B cell (primary cell): ENCODE measurements at regions not wholly inside any gene's neighbourhood (a gene's known extent, or its start where the extent isn't known, plus 50 kb on each side); places are given as distances from the start of the nearest gene placed in this dataset.
A peak's percentile ranks its signal among the peaks of the same experiment; 100 is the strongest.
"Not testable (repeated sequence)": the region's sequence is repeated elsewhere in the genome, so short reads cannot be mapped to it uniquely, and the experiment has no call there.

Experiments used
- ATAC-seq: fragments of 200-7000 bp; cut with Tn5 transposase; one replicate; pipeline ENCODE4 v1.10.0; 2021; ENCODE audit warnings: low read depth, mild to moderate bottlenecking, moderate number of reproducible peaks, moderate library complexity
- CTCF ChIA-PET: fragments of 350-600 bp; sonication (Branson Sonifier 250); formaldehyde crosslinking; loops from one replicate; lab custom pipeline; 2021; ENCODE audit warnings: antibody characterized with exemption, inconsistent platforms; lab: Charles Lee
- POLR2A ChIA-PET: fragments of 350-600 bp; sonication (Branson Sonifier 250); formaldehyde crosslinking; loops from one replicate; lab custom pipeline; 2021; ENCODE audit warnings: antibody characterized with exemption; lab: Charles Lee
- DNase-seq: peaks from one replicate; pipeline ENCODE4 v3.0.0; 2013
- H2AFZ ChIP-seq: 2 replicates; pipeline ENCODE4 v1.6.1; 2012; ENCODE audit warnings: mild to moderate bottlenecking, low read depth, low read length; ENCODE audit not compliant: insufficient read depth, poor library complexity, severe bottlenecking
- H3K27ac ChIP-seq, 2 donors: 1 replicate in 1 of 2; 2 replicates in 1 of 2; pipeline ENCODE4 v1.5.1; 2012 to 2013; ENCODE audit warnings: low read length in 2 of 2, mild to moderate bottlenecking in 2 of 2, moderate library complexity in 1 of 2
- H3K27me3 ChIP-seq, 4 experiments: fragments of 200-600 bp in 1 of 4; sonication (generic) in 1 of 4; replicated peaks in 1 of 4; 1 replicate in 2 of 4; 2 replicates in 2 of 4; pipeline versions ENCODE4 v1.6.1 to v1.7.0; 2013 to 2016; ENCODE audit warnings: low read length in 3 of 4, mild to moderate bottlenecking in 2 of 4, mixed read lengths in 1 of 4, moderate library complexity in 1 of 4; ENCODE audit not compliant: insufficient read depth in 4 of 4, control insufficient read depth in 3 of 4; ENCODE audit errors: control extremely low read depth in 1 of 4
- H3K36me3 ChIP-seq, 2 experiments: replicated peaks in 1 of 2; 1 replicate in 1 of 2; 2 replicates in 1 of 2; pipeline versions ENCODE4 v1.6.1 to v1.7.1; 2013; ENCODE audit warnings: low read length in 1 of 2; ENCODE audit not compliant: insufficient read depth in 2 of 2, control insufficient read depth in 1 of 2; ENCODE audit errors: control extremely low read depth in 1 of 2, extremely low read depth in 1 of 2
- H3K4me1 ChIP-seq, 2 donors: fragments of 200-600 bp in 1 of 2; sonication (generic) in 1 of 2; 1 replicate in 1 of 2; 2 replicates in 1 of 2; pipeline versions ENCODE4 v1.5.1 to v1.6.1; 2013 to 2017; ENCODE audit warnings: low read length in 2 of 2; ENCODE audit not compliant: control insufficient read depth in 2 of 2, insufficient read depth in 2 of 2
- H3K4me2 ChIP-seq: replicated peaks from 2 replicates; pipeline ENCODE3; 2012; ENCODE audit warnings: mild to moderate bottlenecking, low read depth, low read length; ENCODE audit not compliant: poor library complexity, severe bottlenecking
- H3K4me3 ChIP-seq, 5 experiments: fragments of 200-600 bp in 1 of 5; sonication (generic) in 1 of 5; 1 replicate in 3 of 5; 2 replicates in 2 of 5; pipeline versions ENCODE4 v1.5.1 to v1.7.0; 2011 to 2016; ENCODE audit warnings: low read length in 4 of 5, mild to moderate bottlenecking in 4 of 5, low read depth in 2 of 5, control low read depth in 1 of 5, moderate library complexity in 1 of 5; ENCODE audit not compliant: insufficient read depth in 1 of 5; ENCODE audit errors: control extremely low read depth in 1 of 5, extremely low read depth in 1 of 5
- H3K79me2 ChIP-seq: fragments of 200-600 bp; sonication (generic); one replicate; pipeline ENCODE4 v1.6.0; 2016; ENCODE audit warnings: low read length; ENCODE audit not compliant: control insufficient read depth, insufficient read depth
- H3K9ac ChIP-seq: fragments of 200-600 bp; sonication (generic); 2 replicates; pipeline ENCODE4 v1.6.1; 2017; ENCODE audit warnings: mild to moderate bottlenecking, low read length, moderate library complexity
- H3K9me3 ChIP-seq, 3 donors: one replicate each; pipeline versions ENCODE4 v1.6.1 to v1.7.1; 2013; ENCODE audit warnings: low read length in 2 of 3; ENCODE audit not compliant: control insufficient read depth in 2 of 3, insufficient read depth in 1 of 3; ENCODE audit errors: control extremely low read depth in 1 of 3
- H4K20me1 ChIP-seq: 2 replicates; pipeline ENCODE4 v1.6.0; 2012; ENCODE audit warnings: mild to moderate bottlenecking, low read length; ENCODE audit not compliant: insufficient read depth, control insufficient read depth, poor library complexity, severe bottlenecking
- H3K27ac Mint-ChIP-seq: one replicate; pipeline ENCODE4 v1.8.0; 2021; ENCODE audit warnings: mixed read lengths
- H3K27me3 Mint-ChIP-seq: one replicate; pipeline ENCODE4 v1.8.0; 2021; ENCODE audit warnings: mixed read lengths
- H3K4me1 Mint-ChIP-seq: one replicate; pipeline ENCODE4 v1.8.0; 2021; ENCODE audit warnings: mixed read lengths
- H3K4me3 Mint-ChIP-seq: one replicate; pipeline ENCODE4 v1.8.0; 2021; ENCODE audit warnings: mixed read lengths
- H3K9me3 Mint-ChIP-seq: one replicate; pipeline ENCODE4 v1.8.0; 2022; ENCODE audit warnings: mixed read lengths; ENCODE audit not compliant: insufficient read depth
- EZH2 ChIP-seq: IDR thresholded peaks from 2 replicates; pipeline ENCODE4 v1.6.1; 2012; ENCODE audit warnings: borderline replicate concordance, low read depth, mild to moderate bottlenecking, moderate library complexity, low read length; ENCODE audit not compliant: insufficient read depth, poor library complexity, severe bottlenecking
- WGBS: methylation state at CpG from one replicate; pipeline ENCODE4 v1.1.5; 2013; ENCODE audit warnings: missing lambda C conversion rate; ENCODE audit not compliant: insufficient coverage; 5-methylcytosine and 5-hydroxymethylcytosine counted together
- intact Hi-C: fragments of 100-400 bp; cut with micrococcal nuclease; formaldehyde crosslinking; loops from one replicate; pipeline ENCODE4 v1.10.0; 2022
- TF ChIP-seq, protein P1 (sequence below): fragments of 200-600 bp; IDR thresholded peaks from one replicate; pipeline ENCODE4 v1.8.0; 2022; ENCODE audit warnings: antibody characterized with exemption, mild to moderate bottlenecking

- H3K79me2 ChIP-seq: no peaks in the 10 kb centered on the region
- DNase-seq (no peak), ATAC-seq (no peak)
- intact Hi-C loops: no loop called here
- H3K36me3 ChIP-seq: no peaks in the 10 kb centered on the region
- H3K4me3 ChIP-seq: no peak overlapping the region
- Mint-ChIP-seq H3K27ac (no peak overlapping the region), H3K4me1 (no peaks in the 10 kb centered on the region), H3K9me3 (peaks cover 9% of the 10 kb centered on the region), H3K4me3 (no peak overlapping the region), H3K27me3 (no peaks in the 10 kb centered on the region)
- H4K20me1 ChIP-seq: no peaks in the 10 kb centered on the region
- no peak overlapping the region for H2AFZ ChIP-seq
- CTCF ChIA-PET: no interaction called here
- no peak overlapping the region for H3K27ac ChIP-seq
- no peaks in the 10 kb centered on the region for H3K27me3 ChIP-seq
- POLR2A ChIA-PET: no interaction called here
- peak overlapping the region; percentile 6 for H3K4me2 ChIP-seq
- peaks cover 0 to 4% (median 2%) of the 10 kb centered on the region in 3 donors for H3K9me3 ChIP-seq
- H3K4me1 ChIP-seq: no peaks in the 10 kb centered on the region
- 79% methylated on average over 4 of the region's 4 CpGs for WGBS
- H3K9ac ChIP-seq: no peak overlapping the region
- TF ChIP-seq, protein P1, sequence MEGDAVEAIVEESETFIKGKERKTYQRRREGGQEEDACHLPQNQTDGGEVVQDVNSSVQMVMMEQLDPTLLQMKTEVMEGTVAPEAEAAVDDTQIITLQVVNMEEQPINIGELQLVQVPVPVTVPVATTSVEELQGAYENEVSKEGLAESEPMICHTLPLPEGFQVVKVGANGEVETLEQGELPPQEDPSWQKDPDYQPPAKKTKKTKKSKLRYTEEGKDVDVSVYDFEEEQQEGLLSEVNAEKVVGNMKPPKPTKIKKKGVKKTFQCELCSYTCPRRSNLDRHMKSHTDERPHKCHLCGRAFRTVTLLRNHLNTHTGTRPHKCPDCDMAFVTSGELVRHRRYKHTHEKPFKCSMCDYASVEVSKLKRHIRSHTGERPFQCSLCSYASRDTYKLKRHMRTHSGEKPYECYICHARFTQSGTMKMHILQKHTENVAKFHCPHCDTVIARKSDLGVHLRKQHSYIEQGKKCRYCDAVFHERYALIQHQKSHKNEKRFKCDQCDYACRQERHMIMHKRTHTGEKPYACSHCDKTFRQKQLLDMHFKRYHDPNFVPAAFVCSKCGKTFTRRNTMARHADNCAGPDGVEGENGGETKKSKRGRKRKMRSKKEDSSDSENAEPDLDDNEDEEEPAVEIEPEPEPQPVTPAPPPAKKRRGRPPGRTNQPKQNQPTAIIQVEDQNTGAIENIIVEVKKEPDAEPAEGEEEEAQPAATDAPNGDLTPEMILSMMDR: no peak
- TF ChIP-seq EZH2: no peak
These were observed 508.0 kb upstream of the ADGRB3 start for GRCh38 chr6:68127074-68127473.

DNA sequence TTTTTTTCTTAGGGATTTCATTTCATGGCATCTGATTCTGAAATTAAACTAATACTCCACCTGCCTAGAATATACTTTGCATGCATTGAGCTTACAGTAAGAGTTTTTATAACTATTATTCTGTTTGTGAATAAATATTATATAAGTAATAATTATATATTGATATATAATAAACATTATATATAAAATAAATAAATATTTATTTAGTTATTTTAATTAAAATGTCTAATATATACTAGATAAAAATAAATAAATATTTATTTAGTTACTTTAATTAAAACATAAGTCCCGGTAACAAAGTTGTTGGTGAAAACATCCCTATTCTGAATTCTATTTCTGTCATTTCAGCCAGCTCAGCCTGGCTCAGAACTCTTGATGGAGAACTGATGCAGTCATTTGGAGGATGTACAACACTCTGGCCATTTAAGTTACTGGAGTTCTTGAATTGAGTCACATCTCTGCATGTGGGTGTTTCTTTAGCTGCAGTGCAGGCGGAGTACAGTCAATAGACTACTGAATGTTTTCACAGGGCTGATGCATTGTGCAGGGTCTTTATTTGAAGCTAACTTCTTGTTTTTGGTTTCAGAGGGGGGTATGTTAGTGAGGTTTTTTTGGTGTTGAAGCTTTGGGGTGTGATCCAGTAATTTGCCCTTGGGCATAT lies 508.9 kb upstream of the ADGRB3 start:
- Histone ChIP-seq H3K9ac (no peak overlapping the region), H3K4me2 (no peak overlapping the region), H4K20me1 (no peaks in the 10 kb centered on the region), H3K27ac (no peak overlapping the region), H3K79me2 (no peaks in the 10 kb centered on the region), H2AFZ (no peak overlapping the region), H3K4me1 (no peaks in the 10 kb centered on the region), H3K27me3 (no peaks in the 10 kb centered on the region), H3K4me3 (no peak overlapping the region), H3K36me3 (no peaks in the 10 kb centered on the region), H3K9me3 (peaks cover 0 to 9% (median 8%) of the 10 kb centered on the region in 3 donors)
- no peaks in the 10 kb centered on the region for H3K27me3 Mint-ChIP-seq
- ChIA-PET POLR2A (no interaction called here), CTCF (no interaction called here)
- no peaks in the 10 kb centered on the region for H3K4me1 Mint-ChIP-seq
- TF ChIP-seq EZH2: no peak
- no peak for ATAC-seq
- H3K9me3 Mint-ChIP-seq: peaks cover 10% of the 10 kb centered on the region
- intact Hi-C loops: no loop called here
- no peak overlapping the region for H3K4me3 Mint-ChIP-seq
- no peak for DNase-seq
- no peak overlapping the region for H3K27ac Mint-ChIP-seq
- whole genome bisulfite sequencing: 67% methylated on average over 1 of the region's 2 CpGs

GRCh38 chr6:68122975-68123374 lies 512.1 kb upstream of the ADGRB3 start:
- H3K4me2 ChIP-seq, H3K9ac ChIP-seq, H3K4me1 ChIP-seq, intact Hi-C loops, H3K27ac ChIP-seq, H3K79me2 ChIP-seq, CTCF ChIA-PET, H3K4me1 Mint-ChIP-seq, H3K27ac Mint-ChIP-seq, H3K27me3 ChIP-seq, H3K4me3 ChIP-seq, POLR2A ChIA-PET, DNase-seq, H3K4me3 Mint-ChIP-seq, H4K20me1 ChIP-seq, H3K36me3 ChIP-seq, ATAC-seq, H2AFZ ChIP-seq, H3K27me3 Mint-ChIP-seq: not testable (repeated sequence)
- 90% methylated on average over 1 of the region's 2 CpGs for WGBS
- peaks cover 0 to 12% (median 8%) of the 10 kb centered on the region in 3 donors for H3K9me3 ChIP-seq
- H3K9me3 Mint-ChIP-seq: peaks cover 15% of the 10 kb centered on the region
